WTC11 (cell line): ENCODE measurements at regions not wholly inside any gene's neighbourhood (a gene's known extent, or its start where the extent isn't known, plus 50 kb on each side); places are given as distances from the start of the nearest gene placed in this dataset.

ENCODE experiments used
- CTCF ChIP-seq: fragments of 200-600 bp; IDR thresholded peaks from 2 replicates; pipeline ENCODE4 v1.8.0; 2022; ENCODE audit warnings: antibody characterized with exemption
- E2F5 ChIP-seq: sonication (generic); formaldehyde crosslinking; IDR thresholded peaks from 2 replicates; pipeline ENCODE4 v1.8.1; 2022; ENCODE audit warnings: mild to moderate bottlenecking, moderate library complexity, missing genetic modification reagents
- JUN ChIP-seq: sonication (generic); formaldehyde crosslinking; IDR thresholded peaks from 2 replicates; pipeline ENCODE4 v1.8.0; 2023; ENCODE audit warnings: mild to moderate bottlenecking, missing genetic modification reagents
- MAX ChIP-seq: sonication (generic); formaldehyde crosslinking; IDR thresholded peaks from 2 replicates; pipeline ENCODE4 v1.8.0; 2022; ENCODE audit warnings: mild to moderate bottlenecking, missing genetic modification reagents
- MLX ChIP-seq: sonication (generic); formaldehyde crosslinking; IDR thresholded peaks from 2 replicates; pipeline ENCODE4 v1.8.1; 2023; ENCODE audit warnings: mild to moderate bottlenecking, missing genetic modification reagents, moderate library complexity
- TF ChIP-seq, protein P1 (sequence below): sonication (generic); formaldehyde crosslinking; IDR thresholded peaks from 2 replicates; pipeline ENCODE4 v1.8.1; 2022; ENCODE audit warnings: mild to moderate bottlenecking, missing genetic modification reagents, moderate library complexity, borderline replicate concordance
- TF ChIP-seq, protein P2 (sequence below): sonication (generic); formaldehyde crosslinking; IDR thresholded peaks from 2 replicates; pipeline ENCODE4 v1.8.1; 2023; ENCODE audit warnings: mild to moderate bottlenecking, missing genetic modification reagents, moderate library complexity

DNA sequence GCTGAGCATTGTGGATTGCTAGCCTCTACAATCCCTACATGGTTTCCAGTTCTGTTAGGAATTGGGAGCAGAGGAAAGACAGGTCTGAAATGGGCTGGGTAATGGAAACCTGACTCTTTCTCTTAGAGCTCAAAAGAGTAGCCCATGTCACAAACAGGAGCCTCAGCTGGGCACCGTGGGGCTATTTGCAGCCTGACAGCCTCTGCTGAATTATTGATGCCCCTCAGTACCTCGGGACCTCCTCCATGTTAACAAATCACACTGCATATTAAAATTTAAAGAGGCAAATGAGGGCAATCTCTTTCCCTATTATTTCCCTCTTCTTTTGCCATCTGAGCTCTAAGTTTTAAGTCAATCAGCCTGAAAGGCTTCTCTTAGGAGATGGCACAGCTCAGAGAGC, 157.1 kb downstream of the TSEN15 start:
- TF ChIP-seq, protein P1, sequence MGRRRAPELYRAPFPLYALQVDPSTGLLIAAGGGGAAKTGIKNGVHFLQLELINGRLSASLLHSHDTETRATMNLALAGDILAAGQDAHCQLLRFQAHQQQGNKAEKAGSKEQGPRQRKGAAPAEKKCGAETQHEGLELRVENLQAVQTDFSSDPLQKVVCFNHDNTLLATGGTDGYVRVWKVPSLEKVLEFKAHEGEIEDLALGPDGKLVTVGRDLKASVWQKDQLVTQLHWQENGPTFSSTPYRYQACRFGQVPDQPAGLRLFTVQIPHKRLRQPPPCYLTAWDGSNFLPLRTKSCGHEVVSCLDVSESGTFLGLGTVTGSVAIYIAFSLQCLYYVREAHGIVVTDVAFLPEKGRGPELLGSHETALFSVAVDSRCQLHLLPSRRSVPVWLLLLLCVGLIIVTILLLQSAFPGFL (CRISPR knock-in tag), result no peak
- TF ChIP-seq E2F5 (CRISPR knock-in tag) (no peak), CTCF (no peak), JUN (CRISPR knock-in tag) (no peak), MLX (CRISPR knock-in tag) (no peak), MAX (CRISPR knock-in tag) (no peak)
- TF ChIP-seq, protein P2, sequence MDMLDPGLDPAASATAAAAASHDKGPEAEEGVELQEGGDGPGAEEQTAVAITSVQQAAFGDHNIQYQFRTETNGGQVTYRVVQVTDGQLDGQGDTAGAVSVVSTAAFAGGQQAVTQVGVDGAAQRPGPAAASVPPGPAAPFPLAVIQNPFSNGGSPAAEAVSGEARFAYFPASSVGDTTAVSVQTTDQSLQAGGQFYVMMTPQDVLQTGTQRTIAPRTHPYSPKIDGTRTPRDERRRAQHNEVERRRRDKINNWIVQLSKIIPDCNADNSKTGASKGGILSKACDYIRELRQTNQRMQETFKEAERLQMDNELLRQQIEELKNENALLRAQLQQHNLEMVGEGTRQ (CRISPR knock-in tag), result no peak
